HG03378 (cell line): ENCODE measurements at regions not wholly inside any gene's neighbourhood (a gene's known extent, or its start where the extent isn't known, plus 50 kb on each side); places are given as distances from the start of the nearest gene placed in this dataset.

Experiments used
- ATAC-seq: cut with Tn5 transposase; IDR thresholded peaks from one replicate; pipeline ENCODE4 v1.9.1; 2021; ENCODE audit warnings: mild to moderate bottlenecking, moderate library complexity; ENCODE audit not compliant: unreplicated experiment

GRCh38 chr11:130705670-130706421 lies 210.4 kb downstream of the SNX19 start:
- no peak for ATAC-seq

- no peak for ATAC-seq
Observed at GRCh38 chr11:130706572-130706971, 209.7 kb downstream of the SNX19 start.

- no peak for ATAC-seq
Observed at GRCh38 chr11:130707217-130707616, 209.1 kb downstream of the SNX19 start.

GRCh38 chr11:130709531-130709930 lies 206.7 kb downstream of the SNX19 start:
- no peak for ATAC-seq

GRCh38 chr11:130710021-130710420 lies 206.3 kb downstream of the SNX19 start:
- no peak for ATAC-seq

- no peak for ATAC-seq
Observed at GRCh38 chr11:130710497-130711012, 205.7 kb downstream of the SNX19 start.

- ATAC-seq, result no peak
Observed at GRCh38 chr11:130711193-130711592, 205.1 kb downstream of the SNX19 start.

GRCh38 chr11:130712480-130712879 lies 203.8 kb downstream of the SNX19 start:
- no peak for ATAC-seq

GRCh38 chr11:130715085-130715876 lies 201.0 kb downstream of the SNX19 start:
- no peak for ATAC-seq

- ATAC-seq, result no peak
Observed at GRCh38 chr11:130715877-130716220, 200.4 kb downstream of the SNX19 start.

- ATAC-seq, result no peak
Observed at GRCh38 chr11:130718120-130718519, 198.2 kb downstream of the SNX19 start.

GRCh38 chr11:130719220-130719915 lies 196.9 kb downstream of the SNX19 start:
- ATAC-seq, result no peak

GRCh38 chr11:130720232-130721022 lies 195.9 kb downstream of the SNX19 start:
- ATAC-seq, result no peak

- ATAC-seq, result no peak
Observed at GRCh38 chr11:130721023-130721681, 195.1 kb downstream of the SNX19 start.

GRCh38 chr11:130721736-130722135 lies 194.5 kb downstream of the SNX19 start:
- ATAC-seq, result no peak

- ATAC-seq, result no peak
Observed at GRCh38 chr11:130722401-130722800, 193.9 kb downstream of the SNX19 start.

GRCh38 chr11:130725421-130726233 lies 190.7 kb downstream of the SNX19 start:
- no peak for ATAC-seq

- no peak for ATAC-seq
Observed at GRCh38 chr11:130726234-130727037, 189.8 kb downstream of the SNX19 start.
